ENCODE measurements at regions not wholly inside any gene's neighbourhood (a gene's known extent, or its start where the extent isn't known, plus 50 kb on each side); places are given as distances from the start of the nearest gene placed in this dataset.

GRCh38 chr1:213374369-213374768, 323.3 kb downstream of the RPS6KC1 start:
- peak; percentile 52 for DNase-seq (ENCODE audit: low read depth)

DNA sequence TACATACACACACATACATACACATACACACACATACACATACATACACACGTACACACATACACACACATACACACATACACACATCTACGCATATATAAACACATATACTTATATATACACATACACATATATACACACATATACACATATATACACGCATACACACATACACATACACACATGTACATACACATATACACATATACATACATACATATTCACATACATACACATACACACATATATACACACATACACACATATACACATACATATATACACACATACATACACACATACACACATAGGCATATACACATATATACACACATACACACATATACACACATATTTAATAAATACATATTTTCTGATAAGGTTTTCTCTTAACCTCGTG, 324.0 kb downstream of the RPS6KC1 start:
- no peak for DNase-seq (ENCODE audit: low read depth)

DNA sequence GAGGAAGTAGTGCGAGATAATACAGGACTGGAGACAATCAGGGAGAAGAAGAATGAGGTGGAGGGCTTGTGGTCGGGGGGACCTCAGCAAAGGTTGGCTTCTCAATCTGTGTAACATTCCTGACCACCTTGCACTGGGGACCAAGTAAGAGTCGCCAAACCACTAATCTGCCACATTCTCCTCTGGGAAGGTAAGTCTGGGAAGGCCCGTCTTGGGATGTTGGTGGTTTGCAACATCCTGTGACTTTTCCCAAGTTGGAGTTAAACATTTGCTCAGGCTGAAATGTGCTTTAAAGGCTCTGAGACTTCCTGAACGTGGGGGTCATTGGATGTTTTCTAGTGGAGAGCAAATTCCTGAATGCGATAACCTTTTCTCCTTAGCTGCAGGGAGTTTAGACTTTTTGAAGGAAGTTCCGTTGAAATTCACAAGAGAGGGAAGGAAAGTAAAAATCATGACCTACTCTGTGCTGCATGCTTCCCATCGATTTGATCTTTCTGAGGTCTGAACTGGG, 325.9 kb downstream of the RPS6KC1 start:
- DNase-seq (ENCODE audit: low read depth) = no peak

DNA sequence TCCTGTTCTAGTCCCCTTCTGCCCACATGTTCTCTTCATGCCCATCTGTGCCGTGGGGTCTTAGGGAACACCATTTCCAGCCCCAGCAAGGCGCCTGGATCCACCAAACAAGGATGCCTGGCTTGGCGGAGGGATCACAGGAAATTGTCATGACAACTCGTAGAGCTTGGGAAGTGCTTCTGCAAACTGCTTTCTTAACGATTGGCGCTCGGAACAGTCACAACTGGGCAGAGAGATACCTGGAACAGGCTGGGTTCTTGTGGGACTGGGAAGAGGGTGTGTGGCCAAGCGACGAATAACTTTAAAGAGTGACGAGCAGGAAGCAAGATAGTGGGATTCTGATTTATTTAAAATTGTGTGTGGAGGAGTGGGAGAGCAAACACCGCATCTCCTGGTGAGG, 329.8 kb downstream of the RPS6KC1 start:
- no peak for DNase-seq (ENCODE audit: low read depth)

- DNase-seq (ENCODE audit: low read depth) = peak; percentile 9
Observed at GRCh38 chr1:213381572-213382084, 330.6 kb downstream of the RPS6KC1 start.

- DNase-seq (ENCODE audit: low read depth) = no peak
Observed at GRCh38 chr1:213383465-213383864, 332.4 kb downstream of the RPS6KC1 start.

DNA sequence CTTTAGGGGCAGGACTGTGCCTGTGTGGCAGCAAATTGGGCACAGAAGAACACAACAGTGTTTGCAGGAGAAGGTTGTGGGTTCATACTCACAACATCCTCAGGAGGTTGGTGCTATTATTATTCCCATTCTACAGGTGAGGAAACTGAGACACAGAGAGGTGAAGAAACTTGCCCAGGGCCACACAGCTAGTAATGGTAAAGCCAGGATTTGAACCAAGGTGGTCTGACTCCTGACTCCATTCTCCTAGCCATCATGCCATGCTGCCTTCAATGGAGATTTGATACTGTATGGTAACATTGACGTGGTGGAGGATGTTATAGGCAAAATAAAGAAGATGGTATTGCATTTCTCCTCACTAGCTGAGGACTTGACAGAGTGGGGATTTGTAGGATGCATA, 334.2 kb downstream of the RPS6KC1 start:
- no peak for DNase-seq (ENCODE audit: low read depth)

DNA sequence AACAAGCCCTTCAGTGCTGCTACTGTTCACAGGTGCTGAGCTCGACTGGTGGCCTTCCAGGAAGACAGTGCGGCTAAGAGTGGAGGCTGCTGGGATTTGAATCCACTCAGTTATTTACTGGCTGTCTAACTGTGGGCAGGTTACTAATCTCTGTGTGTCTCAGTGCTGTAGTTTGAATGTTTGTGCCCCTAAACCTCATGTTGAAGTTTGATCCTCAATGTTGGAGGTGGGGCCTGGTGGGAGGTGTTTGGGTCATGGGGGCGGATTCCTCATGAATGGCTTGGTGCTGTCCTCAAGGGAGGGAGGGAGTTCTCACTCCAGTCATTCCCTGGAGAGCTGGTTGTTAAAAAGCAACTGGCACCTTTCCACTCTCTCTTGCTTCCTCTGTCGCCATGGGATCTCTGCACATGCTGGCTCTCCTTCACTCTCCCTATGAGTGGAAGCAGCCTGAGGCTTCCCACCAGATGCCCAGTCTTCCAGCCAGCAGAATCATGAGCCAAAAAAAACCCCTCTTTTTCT, 334.8 kb downstream of the RPS6KC1 start:
- DNase-seq (ENCODE audit: low read depth) = no peak

DNA sequence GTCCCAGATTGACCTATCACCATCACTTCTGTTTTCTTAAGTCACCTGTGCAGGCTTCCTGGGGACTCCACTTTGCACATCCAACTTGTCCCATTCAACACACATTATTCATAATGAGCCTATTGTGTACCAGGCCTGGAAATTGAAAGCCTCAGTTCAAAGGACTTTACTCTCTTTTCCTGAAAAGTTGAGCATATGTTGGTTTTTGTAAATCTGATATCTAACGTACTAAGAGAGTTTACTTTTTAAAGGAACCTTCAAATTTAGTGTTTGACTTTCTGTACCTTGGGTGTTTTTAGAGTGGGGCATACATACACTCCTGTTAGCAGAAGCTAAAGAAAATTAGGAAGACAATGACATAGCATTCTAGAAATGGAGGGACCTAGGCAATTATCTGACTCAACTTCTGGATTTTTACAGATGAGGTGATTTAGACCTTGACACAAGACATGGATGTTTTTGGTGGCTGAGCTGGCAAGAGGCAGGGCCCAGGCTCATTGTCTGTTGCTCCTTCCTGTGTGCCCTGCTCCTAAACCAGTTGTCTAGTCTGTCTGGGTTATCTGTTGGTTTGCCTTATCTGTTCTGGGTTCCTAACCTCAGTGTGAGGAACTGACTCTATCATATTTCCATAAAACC, 336.5 kb downstream of the RPS6KC1 start:
- no peak for DNase-seq (ENCODE audit: low read depth)

DNA sequence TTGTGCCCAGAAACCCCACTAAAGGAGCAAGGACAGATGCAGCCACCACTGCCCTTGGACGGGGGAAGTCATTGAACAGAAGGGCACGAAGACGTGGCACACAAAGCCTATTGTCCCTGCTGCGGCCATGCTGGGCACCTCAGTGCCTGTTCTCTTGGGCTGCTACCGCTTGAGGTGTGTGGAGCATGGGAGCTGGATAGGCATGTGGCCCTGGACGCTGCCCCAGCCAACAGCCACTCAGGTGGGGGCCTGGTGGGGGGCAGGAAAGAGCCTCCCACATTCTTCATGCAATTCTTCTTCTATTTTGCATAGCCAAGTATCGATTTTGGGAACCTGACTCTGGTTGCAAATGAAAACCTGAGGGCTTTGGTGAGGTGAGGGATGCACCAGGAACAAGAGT, 337.2 kb downstream of the RPS6KC1 start:
- no peak for DNase-seq (ENCODE audit: low read depth)

GRCh38 chr1:213389061-213389581, 338.1 kb downstream of the RPS6KC1 start:
- no peak for DNase-seq (ENCODE audit: low read depth)

GRCh38 chr1:213391445-213391844, 340.4 kb downstream of the RPS6KC1 start:
- no peak for DNase-seq (ENCODE audit: low read depth)

DNA sequence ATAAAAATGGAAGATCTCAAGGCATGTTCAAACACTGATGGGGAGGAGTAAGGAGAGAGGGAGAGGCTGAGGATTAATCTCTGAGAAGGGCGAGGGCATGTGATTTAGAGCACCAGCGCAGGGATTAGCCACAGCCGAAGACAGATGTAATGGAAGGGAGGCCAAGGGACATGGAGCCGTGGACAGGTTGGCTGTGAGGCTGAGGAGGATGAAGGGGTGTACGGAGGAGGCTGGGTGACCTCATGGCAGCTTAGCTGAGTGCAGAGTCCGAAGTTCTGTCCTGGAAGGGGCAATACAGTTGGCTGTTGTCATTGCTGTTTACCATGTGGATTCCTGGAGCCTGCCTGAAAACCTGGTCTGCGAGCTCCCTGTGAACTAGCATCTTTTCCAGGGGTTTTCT, 342.8 kb downstream of the RPS6KC1 start:
- no peak for DNase-seq (ENCODE audit: low read depth)

- DNase-seq (ENCODE audit: low read depth) = no peak
Observed at GRCh38 chr1:213394837-213395236, 343.8 kb downstream of the RPS6KC1 start.

- DNase-seq (ENCODE audit: low read depth) = no peak
Observed at GRCh38 chr1:213397638-213398037, 346.6 kb downstream of the RPS6KC1 start.

GRCh38 chr1:213399695-213400094, 348.7 kb downstream of the RPS6KC1 start:
- DNase-seq (ENCODE audit: low read depth) = no peak

DNA sequence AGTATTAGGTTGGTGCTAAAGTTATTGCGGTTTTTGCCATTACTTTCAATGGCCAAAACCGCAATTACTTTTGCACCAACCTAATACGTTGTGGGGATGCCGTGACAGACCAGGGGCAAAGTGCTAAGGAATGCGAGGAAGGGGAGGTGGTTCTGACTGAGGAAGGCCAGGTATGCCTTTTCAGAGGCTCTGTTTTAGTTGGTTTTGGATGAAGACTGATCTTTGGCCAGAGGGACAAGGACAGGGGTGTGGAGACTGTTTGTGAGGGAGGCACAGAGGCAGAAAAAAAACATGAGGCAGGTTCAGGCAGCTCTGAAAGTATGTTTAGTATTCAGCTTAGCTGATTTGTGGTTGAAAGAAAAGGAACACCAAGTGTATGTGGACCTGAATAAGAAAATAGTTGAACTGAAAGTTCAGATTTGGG, 358.2 kb downstream of the RPS6KC1 start:
- no peak for DNase-seq (ENCODE audit: low read depth)

GRCh38 chr1:213409971-213410370, 358.9 kb downstream of the RPS6KC1 start:
- no peak for DNase-seq (ENCODE audit: low read depth)

- no peak for DNase-seq (ENCODE audit: low read depth)
Observed at GRCh38 chr1:213414346-213414745, 363.3 kb downstream of the RPS6KC1 start.

DNA sequence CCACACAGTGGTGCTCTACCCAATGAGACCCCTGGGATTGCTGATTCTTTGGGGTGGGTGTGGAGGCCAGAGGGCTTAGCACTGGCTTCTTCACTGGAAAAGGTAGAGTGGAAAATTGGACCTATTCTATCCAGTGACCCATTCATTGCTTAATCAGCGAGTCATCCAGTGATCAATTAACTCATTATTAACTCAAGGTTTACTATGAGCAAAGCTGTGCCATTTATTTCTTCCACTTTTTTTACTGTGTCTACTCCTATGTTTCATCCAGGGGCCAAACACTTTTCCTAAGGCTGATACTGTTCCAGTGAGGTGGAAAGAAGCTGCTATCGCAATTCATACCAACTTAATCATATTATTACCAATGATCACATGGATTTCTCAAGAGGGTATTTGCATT, 363.9 kb downstream of the RPS6KC1 start:
- DNase-seq (ENCODE audit: low read depth) = no peak

GRCh38 chr1:213415691-213416380, 364.8 kb downstream of the RPS6KC1 start:
- DNase-seq (ENCODE audit: low read depth) = no peak

DNA sequence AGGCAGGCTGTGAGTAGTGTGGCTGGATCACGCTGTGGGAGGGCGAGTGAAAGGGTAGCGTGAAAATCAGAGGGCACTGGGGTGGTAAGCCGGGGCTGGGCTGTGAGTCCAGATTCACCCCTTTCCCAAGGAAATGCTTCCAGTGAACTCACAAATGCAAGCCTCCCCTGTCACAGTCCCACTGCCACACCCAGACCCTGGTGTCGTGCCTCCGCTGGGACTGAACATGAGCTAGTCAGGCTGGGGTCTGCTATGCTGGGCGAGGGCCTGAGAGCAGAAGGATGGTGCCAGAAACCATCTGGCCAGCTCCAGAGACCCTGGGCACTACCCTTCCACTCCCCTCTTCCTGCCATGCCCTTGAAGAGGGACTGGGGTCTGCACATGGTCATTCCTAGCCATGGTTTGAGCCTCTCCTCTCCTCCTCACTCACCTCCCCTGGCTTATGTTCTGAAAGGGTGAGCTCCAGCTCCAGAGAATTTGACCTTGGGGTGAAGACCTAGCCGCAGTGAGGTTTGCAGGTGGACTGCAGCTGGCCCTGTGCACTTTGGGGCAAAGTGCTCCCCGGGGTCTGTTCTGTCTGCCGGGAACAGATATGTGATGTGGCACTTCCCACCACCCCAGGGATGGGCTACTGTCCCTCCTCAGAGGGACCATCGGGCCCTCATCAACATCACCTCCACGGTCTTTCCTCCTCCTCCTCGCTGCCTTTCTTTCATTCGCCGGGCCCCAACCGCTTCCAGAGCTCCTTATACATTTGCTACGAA, 365.6 kb downstream of the RPS6KC1 start:
- no peak for DNase-seq (ENCODE audit: low read depth)

Measured in EH (cell line).